NK-92 (cell line): ENCODE measurements at regions not wholly inside any gene's neighbourhood (a gene's known extent, or its start where the extent isn't known, plus 50 kb on each side); places are given as distances from the start of the nearest gene placed in this dataset.

Source experiments
- DNase-seq: peaks from one replicate; lab custom pipeline; 2025; ENCODE audit not compliant: unreplicated experiment; lab: John Stamatoyannopoulos, UW

GRCh38 chr13:40484101-40484800 is 182.2 kb downstream of the FOXO1 start:
- no peak for DNase-seq

GRCh38 chr13:40484974-40485373 is 181.5 kb downstream of the FOXO1 start:
- DNase-seq = no peak

- DNase-seq = no peak
These were observed 180.6 kb downstream of the FOXO1 start for GRCh38 chr13:40485611-40486517.

GRCh38 chr13:40486518-40487163 is 179.8 kb downstream of the FOXO1 start:
- DNase-seq = no peak

- no peak for DNase-seq
These were observed 177.5 kb downstream of the FOXO1 start for GRCh38 chr13:40488869-40489391.

GRCh38 chr13:40490086-40490758 is 176.2 kb downstream of the FOXO1 start:
- no peak for DNase-seq

- DNase-seq = no peak
These were observed 173.9 kb downstream of the FOXO1 start for GRCh38 chr13:40492511-40492910.

GRCh38 chr13:40494513-40494912 is 171.9 kb downstream of the FOXO1 start:
- no peak for DNase-seq

- DNase-seq = no peak
These were observed 171.4 kb downstream of the FOXO1 start for GRCh38 chr13:40494946-40495620.

GRCh38 chr13:40495621-40496001 is 170.8 kb downstream of the FOXO1 start:
- no peak for DNase-seq

GRCh38 chr13:40496035-40496810 is 170.2 kb downstream of the FOXO1 start:
- DNase-seq = no peak

- DNase-seq = no peak
These were observed 168.0 kb downstream of the FOXO1 start for GRCh38 chr13:40498461-40498860.

- DNase-seq = no peak
These were observed 164.2 kb downstream of the FOXO1 start for GRCh38 chr13:40502236-40502635.

GRCh38 chr13:40503011-40503410 is 163.4 kb downstream of the FOXO1 start:
- no peak for DNase-seq

- DNase-seq = no peak
These were observed 162.4 kb downstream of the FOXO1 start for GRCh38 chr13:40503966-40504591.

GRCh38 chr13:40504641-40505040 is 161.8 kb downstream of the FOXO1 start:
- no peak for DNase-seq

GRCh38 chr13:40505196-40505595 is 161.2 kb downstream of the FOXO1 start:
- no peak for DNase-seq
